ENCODE measurements at regions not wholly inside any gene's neighbourhood (a gene's known extent, or its start where the extent isn't known, plus 50 kb on each side); places are given as distances from the start of the nearest gene placed in this dataset.

DNA sequence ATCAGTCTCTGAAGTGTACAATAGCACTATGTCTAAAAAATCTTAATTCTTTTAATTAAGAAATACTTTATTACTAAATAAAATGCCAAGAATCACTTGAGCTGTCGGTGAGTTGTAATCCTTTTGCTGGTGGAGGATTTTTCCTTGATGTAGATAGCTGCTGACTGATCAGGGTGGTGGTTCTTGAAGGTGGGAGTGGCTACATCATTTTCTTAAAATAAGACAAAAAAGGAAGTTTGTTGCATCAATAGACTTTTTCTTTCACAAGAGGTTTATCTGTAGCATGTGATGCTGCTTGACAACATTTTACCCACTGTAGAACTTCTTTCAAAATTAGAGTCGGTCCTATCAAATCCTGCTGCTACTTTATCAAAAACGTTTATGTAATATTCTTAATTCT is 68.8 kb upstream of the ZC4H2 start (continued):
- TF ChIP-seq, protein P1, sequence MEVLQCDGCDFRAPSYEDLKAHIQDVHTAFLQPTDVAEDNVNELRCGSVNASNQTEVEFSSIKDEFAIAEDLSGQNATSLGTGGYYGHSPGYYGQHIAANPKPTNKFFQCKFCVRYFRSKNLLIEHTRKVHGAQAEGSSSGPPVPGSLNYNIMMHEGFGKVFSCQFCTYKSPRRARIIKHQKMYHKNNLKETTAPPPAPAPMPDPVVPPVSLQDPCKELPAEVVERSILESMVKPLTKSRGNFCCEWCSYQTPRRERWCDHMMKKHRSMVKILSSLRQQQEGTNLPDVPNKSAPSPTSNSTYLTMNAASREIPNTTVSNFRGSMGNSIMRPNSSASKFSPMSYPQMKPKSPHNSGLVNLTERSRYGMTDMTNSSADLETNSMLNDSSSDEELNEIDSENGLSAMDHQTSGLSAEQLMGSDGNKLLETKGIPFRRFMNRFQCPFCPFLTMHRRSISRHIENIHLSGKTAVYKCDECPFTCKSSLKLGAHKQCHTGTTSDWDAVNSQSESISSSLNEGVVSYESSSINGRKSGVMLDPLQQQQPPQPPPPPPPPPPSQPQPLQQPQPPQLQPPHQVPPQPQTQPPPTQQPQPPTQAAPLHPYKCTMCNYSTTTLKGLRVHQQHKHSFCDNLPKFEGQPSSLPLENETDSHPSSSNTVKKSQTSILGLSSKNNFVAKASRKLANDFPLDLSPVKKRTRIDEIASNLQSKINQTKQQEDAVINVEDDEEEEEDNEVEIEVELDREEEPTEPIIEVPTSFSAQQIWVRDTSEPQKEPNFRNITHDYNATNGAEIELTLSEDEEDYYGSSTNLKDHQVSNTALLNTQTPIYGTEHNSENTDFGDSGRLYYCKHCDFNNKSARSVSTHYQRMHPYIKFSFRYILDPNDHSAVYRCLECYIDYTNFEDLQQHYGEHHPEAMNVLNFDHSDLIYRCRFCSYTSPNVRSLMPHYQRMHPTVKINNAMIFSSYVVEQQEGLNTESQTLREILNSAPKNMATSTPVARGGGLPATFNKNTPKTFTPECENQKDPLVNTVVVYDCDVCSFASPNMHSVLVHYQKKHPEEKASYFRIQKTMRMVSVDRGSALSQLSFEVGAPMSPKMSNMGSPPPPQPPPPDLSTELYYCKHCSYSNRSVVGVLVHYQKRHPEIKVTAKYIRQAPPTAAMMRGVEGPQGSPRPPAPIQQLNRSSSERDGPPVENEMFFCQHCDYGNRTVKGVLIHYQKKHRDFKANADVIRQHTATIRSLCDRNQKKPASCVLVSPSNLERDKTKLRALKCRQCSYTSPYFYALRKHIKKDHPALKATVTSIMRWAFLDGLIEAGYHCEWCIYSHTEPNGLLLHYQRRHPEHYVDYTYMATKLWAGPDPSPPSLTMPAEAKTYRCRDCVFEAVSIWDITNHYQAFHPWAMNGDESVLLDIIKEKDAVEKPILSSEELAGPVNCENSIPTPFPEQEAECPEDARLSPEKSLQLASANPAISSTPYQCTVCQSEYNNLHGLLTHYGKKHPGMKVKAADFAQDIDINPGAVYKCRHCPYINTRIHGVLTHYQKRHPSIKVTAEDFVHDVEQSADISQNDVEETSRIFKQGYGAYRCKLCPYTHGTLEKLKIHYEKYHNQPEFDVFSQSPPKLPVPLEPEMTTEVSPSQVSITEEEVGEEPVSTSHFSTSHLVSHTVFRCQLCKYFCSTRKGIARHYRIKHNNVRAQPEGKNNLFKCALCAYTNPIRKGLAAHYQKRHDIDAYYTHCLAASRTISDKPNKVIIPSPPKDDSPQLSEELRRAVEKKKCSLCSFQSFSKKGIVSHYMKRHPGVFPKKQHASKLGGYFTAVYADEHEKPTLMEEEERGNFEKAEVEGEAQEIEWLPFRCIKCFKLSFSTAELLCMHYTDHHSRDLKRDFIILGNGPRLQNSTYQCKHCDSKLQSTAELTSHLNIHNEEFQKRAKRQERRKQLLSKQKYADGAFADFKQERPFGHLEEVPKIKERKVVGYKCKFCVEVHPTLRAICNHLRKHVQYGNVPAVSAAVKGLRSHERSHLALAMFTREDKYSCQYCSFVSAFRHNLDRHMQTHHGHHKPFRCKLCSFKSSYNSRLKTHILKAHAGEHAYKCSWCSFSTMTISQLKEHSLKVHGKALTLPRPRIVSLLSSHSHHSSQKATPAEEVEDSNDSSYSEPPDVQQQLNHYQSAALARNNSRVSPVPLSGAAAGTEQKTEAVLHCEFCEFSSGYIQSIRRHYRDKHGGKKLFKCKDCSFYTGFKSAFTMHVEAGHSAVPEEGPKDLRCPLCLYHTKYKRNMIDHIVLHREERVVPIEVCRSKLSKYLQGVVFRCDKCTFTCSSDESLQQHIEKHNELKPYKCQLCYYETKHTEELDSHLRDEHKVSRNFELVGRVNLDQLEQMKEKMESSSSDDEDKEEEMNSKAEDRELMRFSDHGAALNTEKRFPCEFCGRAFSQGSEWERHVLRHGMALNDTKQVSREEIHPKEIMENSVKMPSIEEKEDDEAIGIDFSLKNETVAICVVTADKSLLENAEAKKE (CRISPR knock-in tag; IDR thresholded peaks at IDR 0.05): no peak

DNA sequence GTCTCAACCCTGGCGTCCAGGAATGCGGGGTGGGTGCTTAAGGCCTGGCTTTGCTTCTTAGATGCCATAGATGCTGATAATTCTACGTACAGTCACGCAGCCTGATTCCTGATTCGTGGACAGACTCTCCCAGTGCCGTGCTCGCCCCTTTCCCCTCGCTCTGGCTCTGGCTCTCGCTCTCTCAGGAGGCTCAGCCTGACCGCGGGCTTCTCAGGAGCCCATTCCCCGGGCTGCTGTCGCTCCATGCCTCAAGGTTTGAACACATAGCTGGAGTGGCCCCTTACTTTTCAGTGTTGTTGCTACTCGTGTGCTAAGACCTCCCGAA is 59.2 kb upstream of the ZC4H2 start:
- no peak overlapping the region; the same call in 1 of the 2 replicates for H3K27ac Mint-ChIP-seq
- no peaks in the 10 kb centered on the region for H3K79me2 ChIP-seq (replicated peaks; ENCODE audit: insufficient read depth)
- H3K4me3 ChIP-seq: peak overlapping the region; percentile 61
- no peak overlapping the region for H3K27ac ChIP-seq (ENCODE audit: low read depth)
- H3F3A ChIP-seq (replicated peaks; ENCODE audit: low read depth): no peaks in the 10 kb centered on the region
- peak overlapping the region; percentile 87 for H3K4me3 Mint-ChIP-seq
- H3K4me1 ChIP-seq (ENCODE audit: insufficient read depth): no peaks in the 10 kb centered on the region
- H2AFZ ChIP-seq: peak overlapping the region; percentile 56; the same call in 1 of the 2 replicates
- H4K20me1 ChIP-seq (replicated peaks; ENCODE audit: insufficient read depth): no peaks in the 10 kb centered on the region
- no peaks in the 10 kb centered on the region for H3K27me3 ChIP-seq (ENCODE audit: insufficient read depth)
- H3K36me3 ChIP-seq (ENCODE audit: insufficient read depth): no peaks in the 10 kb centered on the region
- peaks cover 2% of the 10 kb centered on the region for H3K27me3 Mint-ChIP-seq (ENCODE audit: insufficient read depth, low read depth, poor library complexity)
- ATAC-seq (peak; percentile 65), DNase-seq (ENCODE audit: low spot score) (peak; percentile 28)
- peaks cover 5% of the 10 kb centered on the region; the same call in 1 of the 3 replicates for H3K4me1 Mint-ChIP-seq
- H3K9me3 Mint-ChIP-seq: peaks cover 3% of the 10 kb centered on the region; the same call in 1 of the 3 replicates
- peak overlapping the region; percentile 77 for H3K4me2 ChIP-seq
- no peaks in the 10 kb centered on the region for H3K36me3 Mint-ChIP-seq (ENCODE audit: low read depth)
- no peaks in the 10 kb centered on the region for H3K9me2 ChIP-seq (ENCODE audit: insufficient read depth)
- TF ChIP-seq, protein P1 (CRISPR knock-in tag; IDR thresholded peaks at IDR 0.05): no peak
- TF ChIP-seq EZH2phosphoT487 (IDR thresholded peaks at IDR 0.05; ENCODE audit: unreplicated experiment): no peak
- TF ChIP-seq, protein P2, sequence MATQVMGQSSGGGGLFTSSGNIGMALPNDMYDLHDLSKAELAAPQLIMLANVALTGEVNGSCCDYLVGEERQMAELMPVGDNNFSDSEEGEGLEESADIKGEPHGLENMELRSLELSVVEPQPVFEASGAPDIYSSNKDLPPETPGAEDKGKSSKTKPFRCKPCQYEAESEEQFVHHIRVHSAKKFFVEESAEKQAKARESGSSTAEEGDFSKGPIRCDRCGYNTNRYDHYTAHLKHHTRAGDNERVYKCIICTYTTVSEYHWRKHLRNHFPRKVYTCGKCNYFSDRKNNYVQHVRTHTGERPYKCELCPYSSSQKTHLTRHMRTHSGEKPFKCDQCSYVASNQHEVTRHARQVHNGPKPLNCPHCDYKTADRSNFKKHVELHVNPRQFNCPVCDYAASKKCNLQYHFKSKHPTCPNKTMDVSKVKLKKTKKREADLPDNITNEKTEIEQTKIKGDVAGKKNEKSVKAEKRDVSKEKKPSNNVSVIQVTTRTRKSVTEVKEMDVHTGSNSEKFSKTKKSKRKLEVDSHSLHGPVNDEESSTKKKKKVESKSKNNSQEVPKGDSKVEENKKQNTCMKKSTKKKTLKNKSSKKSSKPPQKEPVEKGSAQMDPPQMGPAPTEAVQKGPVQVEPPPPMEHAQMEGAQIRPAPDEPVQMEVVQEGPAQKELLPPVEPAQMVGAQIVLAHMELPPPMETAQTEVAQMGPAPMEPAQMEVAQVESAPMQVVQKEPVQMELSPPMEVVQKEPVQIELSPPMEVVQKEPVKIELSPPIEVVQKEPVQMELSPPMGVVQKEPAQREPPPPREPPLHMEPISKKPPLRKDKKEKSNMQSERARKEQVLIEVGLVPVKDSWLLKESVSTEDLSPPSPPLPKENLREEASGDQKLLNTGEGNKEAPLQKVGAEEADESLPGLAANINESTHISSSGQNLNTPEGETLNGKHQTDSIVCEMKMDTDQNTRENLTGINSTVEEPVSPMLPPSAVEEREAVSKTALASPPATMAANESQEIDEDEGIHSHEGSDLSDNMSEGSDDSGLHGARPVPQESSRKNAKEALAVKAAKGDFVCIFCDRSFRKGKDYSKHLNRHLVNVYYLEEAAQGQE (IDR thresholded peaks at IDR 0.05; ENCODE audit: unreplicated experiment): no peak
- no peak for TF ChIP-seq CREB1 (CRISPR knock-in tag; IDR thresholded peaks at IDR 0.05; ENCODE audit: low read depth)
